H9 (cell line): ENCODE measurements at regions not wholly inside any gene's neighbourhood (a gene's known extent, or its start where the extent isn't known, plus 50 kb on each side); places are given as distances from the start of the nearest gene placed in this dataset.

Experiments used
- DNase-seq: peaks from one replicate; pipeline ENCODE4 v3.0.0-alpha.2; 2017
- H2AFZ ChIP-seq: one replicate; pipeline ENCODE4 v1.6.1; 2013; ENCODE audit warnings: mild to moderate bottlenecking, low read length, control low read depth, moderate library complexity
- H2AK5ac ChIP-seq: 2 replicates; pipeline ENCODE4 v1.6.1; 2013; ENCODE audit warnings: low read length, control low read depth, mixed read lengths; ENCODE audit not compliant: insufficient read length
- H2BK120ac ChIP-seq: one replicate; pipeline ENCODE4 v1.6.1; 2013; ENCODE audit warnings: low read depth, mild to moderate bottlenecking, low read length, control low read depth, inconsistent platforms; ENCODE audit not compliant: poor library complexity, severe bottlenecking
- H2BK12ac ChIP-seq: 2 replicates; pipeline ENCODE4 v1.6.1; 2013; ENCODE audit warnings: low read length, control low read depth, mixed read lengths, low read depth; ENCODE audit not compliant: insufficient read length
- H2BK15ac ChIP-seq: 2 replicates; pipeline ENCODE4 v1.6.1; 2013; ENCODE audit warnings: low read depth, low read length, control low read depth
- H2BK20ac ChIP-seq: one replicate; pipeline ENCODE4 v1.6.1; 2013; ENCODE audit warnings: low read depth, mild to moderate bottlenecking, low read length, control low read depth, inconsistent platforms; ENCODE audit not compliant: poor library complexity, severe bottlenecking
- H2BK5ac ChIP-seq: 2 replicates; pipeline ENCODE4 v1.6.1; 2013; ENCODE audit warnings: low read length, control low read depth, mixed read lengths; ENCODE audit not compliant: insufficient read length
- H3K14ac ChIP-seq: 2 replicates; pipeline ENCODE4 v1.6.1; 2013; ENCODE audit warnings: low read length, control low read depth; ENCODE audit not compliant: insufficient read depth
- H3K18ac ChIP-seq: 2 replicates; pipeline ENCODE4 v1.6.1; 2013; ENCODE audit warnings: low read depth, mild to moderate bottlenecking, mixed read lengths, low read length, control low read depth; ENCODE audit not compliant: insufficient read length
- H3K23ac ChIP-seq: 2 replicates; pipeline ENCODE4 v1.6.1; 2013; ENCODE audit warnings: low read length, control low read depth, mixed read lengths, low read depth; ENCODE audit not compliant: insufficient read length
- H3K23me2 ChIP-seq: 2 replicates; pipeline ENCODE4 v1.6.1; 2013; ENCODE audit warnings: low read depth, mild to moderate bottlenecking, mixed read lengths, low read length, control low read depth; ENCODE audit not compliant: insufficient read length, poor library complexity, severe bottlenecking
- H3K27ac ChIP-seq: 2 replicates; pipeline ENCODE4 v1.5.1; 2013; ENCODE audit warnings: low read length, control low read depth, mixed read lengths, low read depth; ENCODE audit not compliant: insufficient read length
- H3K27me3 ChIP-seq: 2 replicates; pipeline ENCODE4 v1.6.1; 2013; ENCODE audit warnings: low read length, control low read depth, inconsistent platforms; ENCODE audit not compliant: insufficient read depth
- H3K4ac ChIP-seq: 2 replicates; pipeline ENCODE4 v1.6.1; 2013; ENCODE audit warnings: low read depth, mild to moderate bottlenecking, control low read depth, inconsistent platforms, low read length, moderate library complexity
- H3K4me1 ChIP-seq: 2 replicates; pipeline ENCODE4 v1.6.1; 2013; ENCODE audit warnings: low read length, control low read depth, inconsistent platforms; ENCODE audit not compliant: insufficient read depth
- H3K4me2 ChIP-seq: 2 replicates; pipeline ENCODE4 v1.6.1; 2013; ENCODE audit warnings: low read length, control low read depth, mixed read lengths; ENCODE audit not compliant: insufficient read length, insufficient read depth
- H3K56ac ChIP-seq: 2 replicates; pipeline ENCODE4 v1.6.1; 2013; ENCODE audit warnings: low read depth, mild to moderate bottlenecking, mixed read lengths, low read length, control low read depth; ENCODE audit not compliant: insufficient read length
- H3K79me1 ChIP-seq: 2 replicates; pipeline ENCODE4 v1.6.1; 2013; ENCODE audit warnings: low read depth, mild to moderate bottlenecking, moderate library complexity, low read length, control low read depth, inconsistent platforms; ENCODE audit not compliant: insufficient read depth, poor library complexity, severe bottlenecking
- H3K79me2 ChIP-seq: 2 replicates; pipeline ENCODE4 v1.6.1; 2013; ENCODE audit warnings: low read length, control low read depth, inconsistent platforms; ENCODE audit not compliant: insufficient read depth
- H3K9ac ChIP-seq: 2 replicates; pipeline ENCODE4 v1.6.1; 2013; ENCODE audit warnings: low read length, control low read depth, mixed read lengths; ENCODE audit not compliant: insufficient read length; ENCODE audit errors: extremely low read depth
- H3K9me3 ChIP-seq: one replicate; pipeline ENCODE4 v1.6.1; 2013; ENCODE audit warnings: low read depth, low read length, inconsistent platforms; ENCODE audit not compliant: control insufficient read depth
- H3T11ph ChIP-seq: one replicate; pipeline ENCODE4 v1.6.1; 2013; ENCODE audit warnings: mild to moderate bottlenecking, low read length, control low read depth, inconsistent platforms
- H4K20me1 ChIP-seq: one replicate; pipeline ENCODE4 v1.6.1; 2013; ENCODE audit not compliant: control insufficient read depth, insufficient read length, insufficient read depth
- H4K5ac ChIP-seq: 2 replicates; pipeline ENCODE4 v1.6.1; 2013; ENCODE audit warnings: low read depth, mild to moderate bottlenecking, mixed read lengths, low read length, control low read depth; ENCODE audit not compliant: insufficient read length
- H4K8ac ChIP-seq: replicated peaks from 2 replicates; pipeline ENCODE4 v1.6.1; 2013; ENCODE audit warnings: low read length, control low read depth, mixed read lengths, low read depth; ENCODE audit not compliant: insufficient read length
- H4K91ac ChIP-seq: 2 replicates; pipeline ENCODE4 v1.6.1; 2013; ENCODE audit warnings: low read depth, mild to moderate bottlenecking, moderate library complexity, mixed read lengths, low read length, control low read depth; ENCODE audit not compliant: insufficient read length
- H3K27ac Mint-ChIP-seq, 3 experiments: 2 replicates in 2 of 3; 3 replicates in 1 of 3; pipeline ENCODE4 v1.8.0; 2020 to 2021; ENCODE audit warnings: mixed read lengths in 3 of 3, mild to moderate bottlenecking in 1 of 3, moderate library complexity in 1 of 3
- H3K27me3 Mint-ChIP-seq: 2 replicates; pipeline ENCODE4 v1.8.0; 2021; ENCODE audit warnings: low read depth, mild to moderate bottlenecking, moderate library complexity, mixed read lengths
- H3K36me3 Mint-ChIP-seq, 3 experiments: 2 replicates in 2 of 3; 3 replicates in 1 of 3; pipeline ENCODE4 v1.8.0; 2020 to 2021; ENCODE audit warnings: low read depth in 3 of 3, mixed read lengths in 3 of 3; ENCODE audit not compliant: insufficient read depth in 1 of 3
- H3K4me1 Mint-ChIP-seq, 2 experiments: 2 replicates each; pipeline ENCODE4 v1.8.0; 2020; ENCODE audit warnings: mixed read lengths in 2 of 2
- H3K4me3 Mint-ChIP-seq, 2 experiments: 2 replicates in 1 of 2; 3 replicates in 1 of 2; pipeline ENCODE4 v1.8.0; 2020 to 2021; ENCODE audit warnings: mild to moderate bottlenecking in 2 of 2, mixed read lengths in 2 of 2, moderate library complexity in 1 of 2
- H3K9me3 Mint-ChIP-seq, 2 experiments: 2 replicates in 1 of 2; 3 replicates in 1 of 2; pipeline ENCODE4 v1.8.0; 2020; ENCODE audit warnings: mild to moderate bottlenecking in 2 of 2, mixed read lengths in 2 of 2, moderate library complexity in 1 of 2
- CTCF ChIP-seq: fragments of 200-600 bp; sonication (generic); conservative IDR thresholded peaks from 3 replicates; pipeline ENCODE4 v1.8.0; 2021; ENCODE audit warnings: antibody characterized with exemption, mild to moderate bottlenecking
- WGBS: extraction: QIAGEN DNeasy Blood & Tissue Kit; methylation state at CpG from one replicate; pipeline ENCODE4 v1.1.7; 2013; ENCODE audit warnings: missing lambda C conversion rate, low lambda C conversion rate, mixed read lengths; ENCODE audit not compliant: insufficient read length; ENCODE audit errors: extremely low coverage; 5-methylcytosine and 5-hydroxymethylcytosine counted together

DNA sequence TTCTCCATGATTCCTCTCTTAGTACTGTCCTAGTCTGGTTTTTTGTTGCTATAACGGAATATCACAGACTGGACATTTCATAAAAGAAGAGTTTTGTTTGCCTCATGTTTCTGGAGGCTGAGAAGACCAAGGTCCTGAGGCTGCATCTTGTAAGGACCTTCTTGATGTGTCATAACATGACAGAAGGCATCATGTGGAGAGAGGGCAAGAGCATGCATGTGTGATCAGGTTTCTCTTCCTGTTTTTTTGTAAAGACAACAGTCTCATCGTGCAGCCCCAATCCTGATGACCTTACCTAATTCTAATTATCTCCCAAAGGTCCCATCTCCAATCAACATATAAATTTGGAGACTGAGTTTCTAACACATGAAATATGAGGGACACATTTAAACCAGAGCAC is 108.4 kb downstream of the MSX2 start:
- no CpG with 5 or more reads among the region's 2 CpGs for WGBS
- Histone ChIP-seq H3K23me2 (no peaks in the 10 kb centered on the region), H3K4ac (no peak overlapping the region), H3K4me2 (no peak overlapping the region), H3K56ac (no peak overlapping the region), H4K8ac (no peak overlapping the region), H2AK5ac (no peak overlapping the region), H3K79me1 (no peaks in the 10 kb centered on the region), H2BK15ac (no peak overlapping the region), H3K4me1 (no peaks in the 10 kb centered on the region), H3K23ac (no peak overlapping the region), H3K14ac (no peak overlapping the region), H3K18ac (no peak overlapping the region), H3K9me3 (no peaks in the 10 kb centered on the region), H2BK5ac (no peak overlapping the region), H2BK120ac (no peak overlapping the region), H2BK12ac (no peak overlapping the region), H3K27ac (no peak overlapping the region), H3T11ph (no peak overlapping the region), H4K91ac (no peak overlapping the region), H3K79me2 (no peaks in the 10 kb centered on the region), H4K20me1 (no peaks in the 10 kb centered on the region), H3K27me3 (no peaks in the 10 kb centered on the region), H2AFZ (no peak overlapping the region), H4K5ac (no peak overlapping the region), H2BK20ac (no peak overlapping the region), H3K9ac (no peak overlapping the region)
- Mint-ChIP-seq H3K27me3 (peaks cover 9% of the 10 kb centered on the region; the same call in 1 of the 2 replicates), H3K4me1 (0 out of 4 replicates have a peak, but pooled peaks cover 0 to 5% of the 10 kb centered on the region in 2 experiments), H3K27ac (no peak overlapping the region), H3K36me3 (no peaks in the 10 kb centered on the region), H3K4me3 (no peak overlapping the region), H3K9me3 (no peaks in the 10 kb centered on the region)
- no peak for DNase-seq
- no peak for TF ChIP-seq CTCF
